GM12873 (cell line): ENCODE measurements at regions not wholly inside any gene's neighbourhood (a gene's known extent, or its start where the extent isn't known, plus 50 kb on each side); places are given as distances from the start of the nearest gene placed in this dataset.

Experiments used
- CTCF ChIP-seq: IDR thresholded peaks from 2 replicates; pipeline ENCODE4 v1.5.1; 2012; ENCODE audit warnings: low read depth, mild to moderate bottlenecking, moderate library complexity, low read length, control low read depth; ENCODE audit not compliant: insufficient read depth; ENCODE audit errors: missing control alignments

GRCh38 chr21:18164483-18164882 is 80.2 kb upstream of the CHODL start:
- no peak for TF ChIP-seq CTCF

DNA sequence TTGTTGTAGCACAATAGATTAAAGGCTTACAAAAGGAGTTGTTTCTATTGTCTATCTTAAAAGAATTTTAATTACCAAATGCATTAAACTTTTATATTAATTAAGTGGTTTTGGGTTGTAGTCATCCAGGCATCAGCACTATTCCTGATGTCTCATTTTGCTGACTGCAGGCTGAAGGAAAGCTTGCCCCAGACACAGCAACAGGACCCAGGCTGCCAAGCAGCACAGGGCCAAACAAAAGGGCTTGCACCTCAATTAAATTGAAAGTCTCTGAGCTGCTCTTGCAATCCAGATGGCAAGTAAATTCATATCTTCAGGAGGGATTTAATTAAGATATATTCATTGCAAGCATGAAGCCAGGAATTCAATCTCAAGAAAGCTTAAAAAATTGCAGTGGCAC is 80.7 kb upstream of the CHODL start:
- no peak for TF ChIP-seq CTCF

DNA sequence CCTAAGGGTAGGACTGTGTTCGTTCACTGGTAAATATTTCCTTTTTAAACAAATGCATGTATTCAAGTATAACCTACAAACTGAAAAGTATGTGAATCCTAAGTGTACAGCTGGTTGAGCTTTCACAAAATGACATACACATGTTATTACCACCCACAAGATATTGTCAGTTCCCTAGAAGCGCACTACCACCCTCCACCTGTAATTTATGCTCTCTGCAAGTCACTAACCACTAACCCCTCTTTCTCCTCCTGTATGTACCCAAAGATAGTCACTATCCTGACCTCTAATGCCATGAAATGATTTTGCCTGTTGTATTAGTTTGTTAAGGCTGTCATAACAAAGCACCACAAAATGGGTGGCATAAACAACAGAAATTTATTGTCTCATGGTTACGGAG is 82.8 kb upstream of the CHODL start:
- no peak for TF ChIP-seq CTCF

- TF ChIP-seq CTCF, result no peak
Observed at GRCh38 chr21:18157406-18157805, 87.2 kb upstream of the CHODL start.

- no peak for TF ChIP-seq CTCF
Observed at GRCh38 chr21:18155508-18156193, 89.0 kb upstream of the CHODL start.

- TF ChIP-seq CTCF, result no peak
Observed at GRCh38 chr21:18153063-18153462, 91.6 kb upstream of the CHODL start.

GRCh38 chr21:18152371-18152770 is 92.3 kb upstream of the CHODL start:
- TF ChIP-seq CTCF, result no peak
